T47D (cell line): ENCODE measurements at regions not wholly inside any gene's neighbourhood (a gene's known extent, or its start where the extent isn't known, plus 50 kb on each side); places are given as distances from the start of the nearest gene placed in this dataset.

ENCODE experiments used
- DNase-seq, 2 experiments: peaks; one replicate each; pipeline versions ENCODE4 v3.0.0 to v3.0.0-alpha.2; 2011 to 2012; ENCODE audit warnings: low read depth in 1 of 2, low spot score in 1 of 2
- JUND ChIP-seq: IDR thresholded peaks from 2 replicates; pipeline ENCODE4 v1.6.1; 2012; ENCODE audit warnings: low read depth
- in situ Hi-C: cut with HindIII; loops from 2 replicates; pipeline ENCODE4 v1.10.0; 2016; ENCODE audit warnings: low sequenced_read_pairs, low pct_unique_long_range_greater_than_20kb

- in situ Hi-C loops = no loop called here
- no peak for TF ChIP-seq JUND
- DNase-seq = no peak
These were observed 489.7 kb downstream of the PCDH10 start for GRCh38 chr4:133638751-133639150.

- in situ Hi-C loops = no loop called here
- TF ChIP-seq JUND = no peak
These were observed 488.1 kb downstream of the PCDH10 start for GRCh38 chr4:133637161-133637560.

DNA sequence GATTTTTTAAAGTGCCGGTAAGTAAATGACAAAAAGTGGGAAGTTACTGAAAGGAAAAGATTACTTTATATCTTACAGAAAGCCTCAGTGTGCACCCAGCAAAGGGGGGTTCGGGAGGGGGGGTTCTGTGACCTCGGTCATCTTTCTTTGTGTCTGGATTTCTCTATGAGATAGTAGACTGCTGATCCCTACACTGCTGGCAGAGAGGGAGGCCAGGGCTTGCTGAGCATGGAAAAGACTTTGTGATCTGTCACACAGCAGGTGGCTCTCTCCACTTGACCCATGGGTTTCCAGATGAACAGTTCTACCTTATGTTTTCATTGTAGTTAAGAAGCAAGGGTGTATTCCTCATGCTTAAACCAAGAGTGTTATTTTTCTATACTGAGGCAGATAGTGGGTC is 475.6 kb downstream of the PCDH10 start:
- in situ Hi-C loops = no loop called here
- peak; percentile 1 to 20 for DNase-seq

More at GRCh38 chr4:133637161-133637560, 488.1 kb downstream of the PCDH10 start:
- DNase-seq = no peak

DNA sequence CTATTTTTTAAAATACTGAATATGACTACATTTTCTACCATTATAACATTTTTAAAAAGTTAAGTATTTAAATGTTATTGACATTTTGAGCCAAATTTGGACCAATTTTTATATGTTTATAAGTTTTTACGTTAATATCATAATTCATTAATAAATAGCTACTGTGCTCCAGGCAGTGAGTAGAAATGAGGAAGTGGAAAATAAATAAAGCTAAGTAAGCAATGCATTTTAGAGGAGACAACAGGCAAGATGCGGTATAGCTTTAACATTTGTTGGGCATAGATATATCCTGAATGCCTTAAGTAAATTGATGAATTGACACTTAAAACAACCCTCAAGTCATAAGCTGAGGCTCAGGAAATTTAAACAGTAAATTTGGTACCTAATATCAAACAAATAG is 474.8 kb downstream of the PCDH10 start:
- in situ Hi-C loops = no loop called here
- DNase-seq = no peak
- TF ChIP-seq JUND = no peak

More for the DNA sequence above, 475.6 kb downstream of the PCDH10 start:
- no peak for TF ChIP-seq JUND

GRCh38 chr4:133621628-133622027 is 472.5 kb downstream of the PCDH10 start:
- TF ChIP-seq JUND = no peak
- in situ Hi-C loops = no loop called here
- DNase-seq = no peak

GRCh38 chr4:133620555-133620954 is 471.5 kb downstream of the PCDH10 start:
- in situ Hi-C loops = no loop called here
- no peak for TF ChIP-seq JUND
- DNase-seq = no peak

GRCh38 chr4:133618963-133619362 is 469.9 kb downstream of the PCDH10 start:
- in situ Hi-C loops = no loop called here
- TF ChIP-seq JUND = no peak
- no peak for DNase-seq

- DNase-seq = no peak
- TF ChIP-seq JUND = no peak
- in situ Hi-C loops = no loop called here
These were observed 450.9 kb downstream of the PCDH10 start for GRCh38 chr4:133600008-133600407.

- TF ChIP-seq JUND = no peak
- DNase-seq = no peak
- in situ Hi-C loops = no loop called here
These were observed 449.7 kb downstream of the PCDH10 start for GRCh38 chr4:133598779-133599178.

GRCh38 chr4:133597251-133597650 is 448.2 kb downstream of the PCDH10 start:
- DNase-seq = no peak
- in situ Hi-C loops = no loop called here
- no peak for TF ChIP-seq JUND

DNA sequence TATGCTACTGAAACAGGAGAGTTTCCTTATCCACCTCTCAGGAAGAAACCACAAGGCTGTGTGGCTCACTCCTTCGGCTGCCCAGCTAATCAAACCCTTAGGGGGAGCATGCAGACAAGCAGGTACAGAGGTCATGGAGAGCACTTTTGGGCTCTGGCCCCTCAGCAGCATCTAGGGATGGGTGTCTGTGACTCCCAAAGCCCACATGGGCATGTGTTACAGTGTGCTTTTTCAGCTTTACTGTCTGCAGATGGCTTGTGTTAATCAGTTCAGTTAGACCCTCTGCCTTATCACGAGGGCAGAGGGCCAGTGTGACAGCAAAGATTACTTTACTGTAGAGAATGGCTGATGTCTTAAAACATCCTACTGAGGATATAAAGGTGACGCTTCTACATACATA is 447.4 kb downstream of the PCDH10 start:
- no peak for DNase-seq
- no peak for TF ChIP-seq JUND
- in situ Hi-C loops = no loop called here

- DNase-seq = no peak
- in situ Hi-C loops = no loop called here
- no peak for TF ChIP-seq JUND
These were observed 445.5 kb downstream of the PCDH10 start for GRCh38 chr4:133594390-133595207.

GRCh38 chr4:133593764-133594163 is 444.7 kb downstream of the PCDH10 start:
- in situ Hi-C loops = no loop called here
- no peak for TF ChIP-seq JUND
- no peak for DNase-seq

- no peak for TF ChIP-seq JUND
- in situ Hi-C loops = no loop called here
- DNase-seq = no peak
These were observed 443.5 kb downstream of the PCDH10 start for GRCh38 chr4:133592591-133592990.
